HG02588 (cell line): ENCODE measurements at regions not wholly inside any gene's neighbourhood (a gene's known extent, or its start where the extent isn't known, plus 50 kb on each side); places are given as distances from the start of the nearest gene placed in this dataset.

Source experiments
- ATAC-seq: cut with Tn5 transposase; IDR thresholded peaks from one replicate; pipeline ENCODE4 v1.9.1; 2021; ENCODE audit warnings: mild to moderate bottlenecking, moderate library complexity; ENCODE audit not compliant: unreplicated experiment

GRCh38 chr18:10032331-10033015, 118.7 kb downstream of the VAPA start:
- ATAC-seq: no peak

- ATAC-seq: no peak
These were observed 119.2 kb downstream of the VAPA start for GRCh38 chr18:10033016-10033399.

- no peak for ATAC-seq
These were observed 121.6 kb downstream of the VAPA start for GRCh38 chr18:10035281-10035991.

GRCh38 chr18:10036479-10036878, 122.7 kb downstream of the VAPA start:
- ATAC-seq: no peak

GRCh38 chr18:10037181-10037580, 123.4 kb downstream of the VAPA start:
- no peak for ATAC-seq

GRCh38 chr18:10038268-10038667, 124.5 kb downstream of the VAPA start:
- no peak for ATAC-seq

- ATAC-seq: no peak
These were observed 126.6 kb downstream of the VAPA start for GRCh38 chr18:10040287-10041011.

GRCh38 chr18:10041180-10041579, 127.4 kb downstream of the VAPA start:
- no peak for ATAC-seq

GRCh38 chr18:10042492-10042891, 128.7 kb downstream of the VAPA start:
- ATAC-seq: no peak

GRCh38 chr18:10044054-10044453, 130.2 kb downstream of the VAPA start:
- ATAC-seq: no peak

- ATAC-seq: no peak
These were observed 131.6 kb downstream of the VAPA start for GRCh38 chr18:10045296-10045891.

- no peak for ATAC-seq
These were observed 132.5 kb downstream of the VAPA start for GRCh38 chr18:10046178-10046807.

- ATAC-seq: no peak
These were observed 133.4 kb downstream of the VAPA start for GRCh38 chr18:10047237-10047636.

- ATAC-seq: no peak
These were observed 135.9 kb downstream of the VAPA start for GRCh38 chr18:10049747-10050146.

- ATAC-seq: no peak
These were observed 137.1 kb downstream of the VAPA start for GRCh38 chr18:10050956-10051355.

- no peak for ATAC-seq
These were observed 138.2 kb downstream of the VAPA start for GRCh38 chr18:10051877-10052631.

- ATAC-seq: no peak
These were observed 139.1 kb downstream of the VAPA start for GRCh38 chr18:10052871-10053270.

- no peak for ATAC-seq
These were observed 140.0 kb downstream of the VAPA start for GRCh38 chr18:10053861-10054260.

- ATAC-seq: no peak
These were observed 140.6 kb downstream of the VAPA start for GRCh38 chr18:10054366-10054765.

- ATAC-seq: no peak
These were observed 141.4 kb downstream of the VAPA start for GRCh38 chr18:10055125-10055750.
